ENCODE measurements at regions not wholly inside any gene's neighbourhood (a gene's known extent, or its start where the extent isn't known, plus 50 kb on each side); places are given as distances from the start of the nearest gene placed in this dataset.

GRCh38 chr12:13591059-13591458 is 390.3 kb downstream of the GRIN2B start:
- TF ChIP-seq, protein P1, sequence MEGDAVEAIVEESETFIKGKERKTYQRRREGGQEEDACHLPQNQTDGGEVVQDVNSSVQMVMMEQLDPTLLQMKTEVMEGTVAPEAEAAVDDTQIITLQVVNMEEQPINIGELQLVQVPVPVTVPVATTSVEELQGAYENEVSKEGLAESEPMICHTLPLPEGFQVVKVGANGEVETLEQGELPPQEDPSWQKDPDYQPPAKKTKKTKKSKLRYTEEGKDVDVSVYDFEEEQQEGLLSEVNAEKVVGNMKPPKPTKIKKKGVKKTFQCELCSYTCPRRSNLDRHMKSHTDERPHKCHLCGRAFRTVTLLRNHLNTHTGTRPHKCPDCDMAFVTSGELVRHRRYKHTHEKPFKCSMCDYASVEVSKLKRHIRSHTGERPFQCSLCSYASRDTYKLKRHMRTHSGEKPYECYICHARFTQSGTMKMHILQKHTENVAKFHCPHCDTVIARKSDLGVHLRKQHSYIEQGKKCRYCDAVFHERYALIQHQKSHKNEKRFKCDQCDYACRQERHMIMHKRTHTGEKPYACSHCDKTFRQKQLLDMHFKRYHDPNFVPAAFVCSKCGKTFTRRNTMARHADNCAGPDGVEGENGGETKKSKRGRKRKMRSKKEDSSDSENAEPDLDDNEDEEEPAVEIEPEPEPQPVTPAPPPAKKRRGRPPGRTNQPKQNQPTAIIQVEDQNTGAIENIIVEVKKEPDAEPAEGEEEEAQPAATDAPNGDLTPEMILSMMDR (IDR thresholded peaks at IDR 0.05; ENCODE audit: low read length): no peak
- TF ChIP-seq EZH2 (IDR thresholded peaks at IDR 0.05; ENCODE audit: borderline replicate concordance, low read length): no peak
- H3K9me3 ChIP-seq (ENCODE audit: low read length): no peaks in the 10 kb centered on the region
- H3F3A ChIP-seq (ENCODE audit: insufficient read depth, low read length): no peaks in the 10 kb centered on the region
- H3K9me2 ChIP-seq (ENCODE audit: low read depth, low read length): no peaks in the 10 kb centered on the region
- no peak overlapping the region for H2AFZ ChIP-seq (ENCODE audit: low read length)
- no peaks in the 10 kb centered on the region for H3K27me3 ChIP-seq (ENCODE audit: insufficient read depth, low read length)
- no peak overlapping the region for H3K4me2 ChIP-seq (ENCODE audit: low read length)
- H3K36me3 ChIP-seq (ENCODE audit: insufficient read depth, low read length): no peaks in the 10 kb centered on the region
- no peaks in the 10 kb centered on the region for H3K79me2 ChIP-seq (ENCODE audit: insufficient read depth, low read length)
- H4K20me1 ChIP-seq (ENCODE audit: insufficient read depth, low read length): no peaks in the 10 kb centered on the region
- no peak overlapping the region for H3K4me3 ChIP-seq (ENCODE audit: low read depth, low read length, poor library complexity, severe bottlenecking)
- H3K27ac ChIP-seq (ENCODE audit: low read depth, low read length, poor library complexity, severe bottlenecking): no peak overlapping the region
- H3K9ac ChIP-seq (ENCODE audit: low read length): no peak overlapping the region
- no peaks in the 10 kb centered on the region for H3K4me1 ChIP-seq (ENCODE audit: insufficient read depth, low read length, severe bottlenecking)

GRCh38 chr12:13588574-13588973 is 392.0 kb downstream of the EMP1 start:
- H4K20me1 ChIP-seq (ENCODE audit: insufficient read depth, low read length): no peaks in the 10 kb centered on the region
- H3F3A ChIP-seq (ENCODE audit: insufficient read depth, low read length): no peaks in the 10 kb centered on the region
- H3K4me1 ChIP-seq (ENCODE audit: insufficient read depth, low read length, severe bottlenecking): no peaks in the 10 kb centered on the region
- H3K79me2 ChIP-seq (ENCODE audit: insufficient read depth, low read length): no peaks in the 10 kb centered on the region
- H3K27me3 ChIP-seq (ENCODE audit: insufficient read depth, low read length): no peaks in the 10 kb centered on the region
- H3K9ac ChIP-seq (ENCODE audit: low read length): no peak overlapping the region
- no peaks in the 10 kb centered on the region for H3K9me2 ChIP-seq (ENCODE audit: low read depth, low read length)
- H3K27ac ChIP-seq (ENCODE audit: low read depth, low read length, poor library complexity, severe bottlenecking): no peak overlapping the region
- TF ChIP-seq, protein P1 (IDR thresholded peaks at IDR 0.05; ENCODE audit: low read length): no peak
- no peak for TF ChIP-seq EZH2 (IDR thresholded peaks at IDR 0.05; ENCODE audit: borderline replicate concordance, low read length)
- no peak overlapping the region for H2AFZ ChIP-seq (ENCODE audit: low read length)
- no peak overlapping the region for H3K4me3 ChIP-seq (ENCODE audit: low read depth, low read length, poor library complexity, severe bottlenecking)
- H3K9me3 ChIP-seq (ENCODE audit: low read length): no peaks in the 10 kb centered on the region
- no peak overlapping the region for H3K4me2 ChIP-seq (ENCODE audit: low read length)
- no peaks in the 10 kb centered on the region for H3K36me3 ChIP-seq (ENCODE audit: insufficient read depth, low read length)

GRCh38 chr12:13587721-13588390 is 391.3 kb downstream of the EMP1 start:
- Histone ChIP-seq H3K9me2 (ENCODE audit: low read depth, low read length) (no peaks in the 10 kb centered on the region), H2AFZ (ENCODE audit: low read length) (no peak overlapping the region), H3K4me1 (ENCODE audit: insufficient read depth, low read length, severe bottlenecking) (no peaks in the 10 kb centered on the region), H3K27ac (ENCODE audit: low read depth, low read length, poor library complexity, severe bottlenecking) (no peak overlapping the region), H3K9ac (ENCODE audit: low read length) (no peak overlapping the region), H3K36me3 (ENCODE audit: insufficient read depth, low read length) (no peaks in the 10 kb centered on the region), H3K4me3 (ENCODE audit: low read depth, low read length, poor library complexity, severe bottlenecking) (no peak overlapping the region), H3F3A (ENCODE audit: insufficient read depth, low read length) (no peaks in the 10 kb centered on the region), H3K4me2 (ENCODE audit: low read length) (no peak overlapping the region), H3K9me3 (ENCODE audit: low read length) (no peaks in the 10 kb centered on the region), H3K27me3 (ENCODE audit: insufficient read depth, low read length) (no peaks in the 10 kb centered on the region), H3K79me2 (ENCODE audit: insufficient read depth, low read length) (no peaks in the 10 kb centered on the region), H4K20me1 (ENCODE audit: insufficient read depth, low read length) (no peaks in the 10 kb centered on the region)
- no peak for TF ChIP-seq EZH2 (IDR thresholded peaks at IDR 0.05; ENCODE audit: borderline replicate concordance, low read length)
- TF ChIP-seq, protein P1 (IDR thresholded peaks at IDR 0.05; ENCODE audit: low read length): no peak

Measured in OCI-LY1 (cell line).